ENCODE measurements at regions not wholly inside any gene's neighbourhood (a gene's known extent, or its start where the extent isn't known, plus 50 kb on each side); places are given as distances from the start of the nearest gene placed in this dataset.

DNA sequence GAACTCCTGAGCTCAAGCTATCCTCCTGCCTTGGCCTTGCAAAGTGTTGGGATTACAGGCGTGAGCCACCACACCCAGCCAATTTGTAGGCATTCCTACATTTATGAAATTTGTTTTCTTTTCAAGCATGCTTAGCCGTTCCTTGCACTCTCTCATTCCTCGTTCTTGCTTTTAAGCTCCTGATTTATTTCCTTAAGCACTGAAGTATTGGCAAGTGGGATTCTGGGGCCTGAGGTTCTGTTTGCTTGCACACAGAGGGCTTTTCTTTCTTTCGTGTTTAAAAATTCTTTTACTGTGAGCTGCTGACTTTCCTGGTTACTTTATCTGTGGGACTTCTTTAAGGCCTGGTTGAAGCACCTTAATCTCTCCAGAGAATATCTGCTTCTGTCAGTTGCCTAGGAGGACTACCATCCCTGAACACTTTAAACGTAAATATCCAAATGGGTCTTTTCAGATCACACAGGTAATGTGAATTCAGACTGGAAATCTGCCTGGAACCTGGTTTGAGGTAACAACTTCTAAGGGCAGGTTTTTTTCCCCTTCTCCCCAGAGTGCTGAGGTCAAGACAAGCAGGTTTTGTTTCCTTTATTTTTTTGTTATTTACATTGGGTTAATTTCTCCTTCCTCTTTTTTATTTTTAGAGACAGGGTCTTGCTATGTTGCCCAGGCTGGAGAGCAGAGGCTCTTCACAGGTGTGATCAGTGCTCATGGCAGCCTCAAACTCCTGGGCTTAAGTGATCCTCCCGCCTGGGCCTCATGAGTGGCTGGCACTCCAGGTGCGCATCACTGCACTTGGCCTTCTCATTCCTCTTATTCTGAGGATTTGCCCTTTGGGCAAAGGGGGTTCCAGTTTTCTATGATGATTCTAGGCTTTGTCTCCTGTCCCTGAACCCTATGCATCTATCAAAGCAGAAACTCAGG lies 102.9 kb downstream of the PFKFB3 start:
- DNase-seq (peak; percentile 33), ATAC-seq (ENCODE audit: low read depth in 2 of 2) (peak; percentile 56 to 61)
- peaks cover 25 to 55% (median 32%) of the 10 kb centered on the region in 3 donors for H3K4me1 Mint-ChIP-seq
- H3K36me3 Mint-ChIP-seq, result no peaks in the 10 kb centered on the region
- peak overlapping the region in 6 of 8 donors; percentile 42 to 66 (median 62) for H3K4me3 Mint-ChIP-seq
- peaks cover 0 to 11% (median 4%) of the 10 kb centered on the region in 7 donors for H3K9me3 Mint-ChIP-seq
- no peaks in the 10 kb centered on the region for H3K27me3 Mint-ChIP-seq
- H3K27ac Mint-ChIP-seq, result peak overlapping the region in 5 of 6 donors; percentile 7 to 72 (median 63)

DNA sequence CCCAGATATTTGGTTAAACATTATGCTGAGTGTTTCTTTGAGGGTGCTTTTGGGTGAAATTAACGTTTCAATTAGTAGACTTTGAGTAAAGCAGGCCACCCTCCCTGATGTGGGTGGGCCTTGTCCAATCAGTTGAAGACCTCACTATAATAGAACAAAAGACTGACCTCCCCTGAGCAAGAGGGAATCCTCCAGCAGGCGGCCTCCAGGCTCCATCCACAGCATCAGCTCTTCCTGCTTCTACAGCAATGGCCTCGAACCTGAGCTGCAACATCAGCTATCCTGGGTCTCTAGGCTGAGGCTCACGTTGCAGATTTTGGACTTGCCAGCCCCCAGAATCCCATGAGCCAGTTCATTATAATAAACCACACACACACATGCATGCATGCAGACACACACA lies 104.2 kb downstream of the PFKFB3 start:
- Mint-ChIP-seq H3K36me3 (no peaks in the 10 kb centered on the region), H3K9me3 (peaks cover 0 to 11% (median 4%) of the 10 kb centered on the region in 7 donors), H3K4me3 (no peak overlapping the region), H3K27ac (peak overlapping the region in 1 of 6 donors; percentile 77), H3K4me1 (peaks cover 24 to 43% (median 26%) of the 10 kb centered on the region in 3 donors), H3K27me3 (no peaks in the 10 kb centered on the region)
- DNase-seq (no peak), ATAC-seq (ENCODE audit: low read depth in 2 of 2) (no peak)

GRCh38 chr10:6309816-6310215 lies 107.1 kb downstream of the PFKFB3 start:
- peaks cover 0 to 11% (median 4%) of the 10 kb centered on the region in 7 donors for H3K9me3 Mint-ChIP-seq
- H3K27me3 Mint-ChIP-seq, result no peaks in the 10 kb centered on the region
- no peak for ATAC-seq (ENCODE audit: low read depth in 2 of 2)
- DNase-seq, result no peak
- peaks cover 22 to 29% (median 22%) of the 10 kb centered on the region in 3 donors for H3K4me1 Mint-ChIP-seq
- H3K4me3 Mint-ChIP-seq, result no peak overlapping the region
- no peaks in the 10 kb centered on the region for H3K36me3 Mint-ChIP-seq
- peak overlapping the region in 1 of 6 donors; percentile 56 for H3K27ac Mint-ChIP-seq

DNA sequence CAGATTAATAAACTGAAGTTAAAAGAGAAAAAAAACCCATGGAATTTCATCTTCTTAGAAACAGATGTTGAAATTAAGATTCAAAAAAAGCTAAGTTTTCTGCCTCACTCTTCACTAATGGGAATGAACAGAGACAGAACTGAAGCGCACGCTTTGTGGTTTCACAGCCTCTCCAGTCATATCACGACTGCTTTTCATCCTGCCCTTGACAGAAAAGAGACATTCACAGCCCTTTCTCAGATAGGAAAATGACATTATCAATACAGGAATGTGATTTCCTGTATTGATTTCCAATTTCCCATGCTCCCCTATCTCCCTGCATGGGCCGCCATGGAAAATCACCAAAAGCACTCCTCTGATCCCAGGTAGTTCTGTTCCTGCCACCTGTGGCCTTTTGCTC lies 108.2 kb downstream of the PFKFB3 start:
- no peak for DNase-seq
- Mint-ChIP-seq H3K4me1 (peaks cover 18 to 23% (median 23%) of the 10 kb centered on the region in 3 donors), H3K4me3 (no peak overlapping the region), H3K36me3 (no peaks in the 10 kb centered on the region), H3K27ac (peak overlapping the region in 1 of 6 donors; percentile 76), H3K9me3 (peaks cover 0 to 11% (median 4%) of the 10 kb centered on the region in 7 donors), H3K27me3 (no peaks in the 10 kb centered on the region)
- no peak for ATAC-seq (ENCODE audit: low read depth in 2 of 2)

DNA sequence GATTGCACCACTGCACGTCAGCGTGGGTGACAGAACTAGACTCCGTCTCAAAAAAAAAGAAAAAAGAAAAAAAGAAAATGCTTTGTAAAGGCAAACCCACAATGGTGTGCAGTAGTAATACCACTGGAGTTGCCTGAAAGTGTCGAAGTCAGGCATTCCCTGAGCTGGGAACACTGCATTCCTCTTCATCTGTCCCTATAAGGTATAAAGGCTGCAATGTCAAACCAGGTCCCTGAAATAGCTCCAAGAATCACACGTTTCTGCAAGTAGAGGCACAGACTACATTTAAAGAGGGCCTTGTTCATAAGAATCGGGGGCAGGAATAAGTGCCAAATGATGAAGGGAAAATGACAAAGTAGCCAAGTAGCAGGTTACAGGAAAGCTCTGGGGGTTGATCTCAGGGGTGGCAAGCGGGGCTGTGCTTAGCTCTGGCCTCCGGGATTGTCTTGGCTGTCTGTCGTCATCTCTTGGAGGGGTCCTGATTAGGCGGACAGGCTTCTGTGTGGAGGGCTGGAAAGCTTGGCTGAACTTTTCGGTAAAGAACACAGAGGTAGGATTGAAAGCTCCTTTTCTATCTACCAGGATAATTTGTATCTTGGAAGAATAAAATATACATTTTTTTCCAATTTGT lies 109.1 kb downstream of the PFKFB3 start:
- DNase-seq (no peak), ATAC-seq (ENCODE audit: low read depth in 2 of 2) (no peak)
- Mint-ChIP-seq H3K4me3 (no peak overlapping the region), H3K4me1 (peaks cover 21 to 28% (median 24%) of the 10 kb centered on the region in 3 donors), H3K9me3 (peaks cover 0 to 10% (median 4%) of the 10 kb centered on the region in 7 donors), H3K36me3 (no peaks in the 10 kb centered on the region), H3K27ac (peak overlapping the region in 1 of 6 donors; percentile 54), H3K27me3 (no peaks in the 10 kb centered on the region)

- DNase-seq, result no peak
- H3K27ac Mint-ChIP-seq, result no peak overlapping the region
- no peaks in the 10 kb centered on the region for H3K27me3 Mint-ChIP-seq
- H3K4me1 Mint-ChIP-seq, result peaks cover 21 to 37% (median 24%) of the 10 kb centered on the region in 3 donors
- H3K4me3 Mint-ChIP-seq, result no peak overlapping the region
- peaks cover 0 to 5% (median 0%) of the 10 kb centered on the region in 7 donors for H3K9me3 Mint-ChIP-seq
- H3K36me3 Mint-ChIP-seq, result no peaks in the 10 kb centered on the region
- no peak for ATAC-seq (ENCODE audit: low read depth in 2 of 2)
Observed at GRCh38 chr10:6312636-6313035, 109.9 kb downstream of the PFKFB3 start.

DNA sequence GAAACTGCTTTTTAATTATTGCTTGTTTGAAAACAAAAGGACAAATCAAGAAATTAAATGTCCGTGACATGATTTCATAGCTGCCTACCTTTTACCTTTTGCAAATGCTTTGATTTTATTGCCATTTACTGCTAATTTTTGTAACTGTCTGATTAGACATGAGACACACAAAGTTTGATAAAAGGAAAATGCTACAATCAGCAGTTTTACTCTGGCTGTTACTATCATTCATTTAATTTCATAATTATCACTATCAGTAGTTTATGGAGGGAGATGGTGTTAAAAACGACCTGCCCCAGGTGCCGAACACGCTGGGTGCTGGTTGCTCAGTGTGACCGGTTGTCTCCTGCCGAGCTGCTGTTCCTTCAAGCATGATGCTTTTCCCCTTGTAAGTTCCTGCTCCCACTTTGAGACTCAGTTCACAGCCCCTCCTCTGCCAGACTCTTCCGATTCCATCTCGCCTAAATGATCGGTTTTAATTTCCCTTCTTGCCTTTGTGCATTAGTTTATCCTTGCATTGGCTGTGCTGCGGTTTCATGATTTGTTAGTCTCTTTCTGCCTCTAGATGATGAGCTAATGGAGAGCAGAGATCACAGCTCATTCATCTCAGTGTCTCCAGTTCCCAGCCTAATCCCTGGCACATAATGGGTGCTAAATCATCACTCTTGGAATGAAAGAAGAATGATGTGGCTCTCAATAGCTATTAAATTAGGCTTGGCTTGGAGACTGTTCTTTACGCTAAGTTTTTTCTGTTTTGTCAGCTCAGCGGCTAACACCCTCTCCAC lies 110.6 kb downstream of the PFKFB3 start:
- H3K36me3 Mint-ChIP-seq, result no peaks in the 10 kb centered on the region
- H3K4me1 Mint-ChIP-seq, result peaks cover 21 to 43% (median 24%) of the 10 kb centered on the region in 3 donors
- H3K4me3 Mint-ChIP-seq, result peak overlapping the region in 1 of 8 donors; percentile 19
- ATAC-seq (ENCODE audit: low read depth in 2 of 2) (no peak), DNase-seq (no peak)
- no peak overlapping the region for H3K27ac Mint-ChIP-seq
- H3K27me3 Mint-ChIP-seq, result no peaks in the 10 kb centered on the region
- H3K9me3 Mint-ChIP-seq, result no peaks in the 10 kb centered on the region

GRCh38 chr10:6314620-6315205 lies 112.0 kb downstream of the PFKFB3 start:
- peaks cover 21 to 52% (median 31%) of the 10 kb centered on the region in 3 donors for H3K4me1 Mint-ChIP-seq
- ATAC-seq (ENCODE audit: low read depth in 2 of 2) (no peak), DNase-seq (no peak)
- peak overlapping the region in 2 of 6 donors; percentile 9 to 38 for H3K27ac Mint-ChIP-seq
- H3K27me3 Mint-ChIP-seq, result no peaks in the 10 kb centered on the region
- H3K4me3 Mint-ChIP-seq, result no peak overlapping the region
- H3K9me3 Mint-ChIP-seq, result no peaks in the 10 kb centered on the region
- H3K36me3 Mint-ChIP-seq, result no peaks in the 10 kb centered on the region

GRCh38 chr10:6319119-6319518 lies 116.4 kb downstream of the PFKFB3 start:
- H3K4me3 Mint-ChIP-seq, result no peak overlapping the region
- no peaks in the 10 kb centered on the region for H3K27me3 Mint-ChIP-seq
- no peaks in the 10 kb centered on the region for H3K36me3 Mint-ChIP-seq
- peaks cover 21 to 47% (median 31%) of the 10 kb centered on the region in 3 donors for H3K4me1 Mint-ChIP-seq
- ATAC-seq (ENCODE audit: low read depth in 2 of 2) (no peak), DNase-seq (no peak)
- peak overlapping the region in 1 of 6 donors; percentile 41 for H3K27ac Mint-ChIP-seq
- H3K9me3 Mint-ChIP-seq, result no peaks in the 10 kb centered on the region

DNA sequence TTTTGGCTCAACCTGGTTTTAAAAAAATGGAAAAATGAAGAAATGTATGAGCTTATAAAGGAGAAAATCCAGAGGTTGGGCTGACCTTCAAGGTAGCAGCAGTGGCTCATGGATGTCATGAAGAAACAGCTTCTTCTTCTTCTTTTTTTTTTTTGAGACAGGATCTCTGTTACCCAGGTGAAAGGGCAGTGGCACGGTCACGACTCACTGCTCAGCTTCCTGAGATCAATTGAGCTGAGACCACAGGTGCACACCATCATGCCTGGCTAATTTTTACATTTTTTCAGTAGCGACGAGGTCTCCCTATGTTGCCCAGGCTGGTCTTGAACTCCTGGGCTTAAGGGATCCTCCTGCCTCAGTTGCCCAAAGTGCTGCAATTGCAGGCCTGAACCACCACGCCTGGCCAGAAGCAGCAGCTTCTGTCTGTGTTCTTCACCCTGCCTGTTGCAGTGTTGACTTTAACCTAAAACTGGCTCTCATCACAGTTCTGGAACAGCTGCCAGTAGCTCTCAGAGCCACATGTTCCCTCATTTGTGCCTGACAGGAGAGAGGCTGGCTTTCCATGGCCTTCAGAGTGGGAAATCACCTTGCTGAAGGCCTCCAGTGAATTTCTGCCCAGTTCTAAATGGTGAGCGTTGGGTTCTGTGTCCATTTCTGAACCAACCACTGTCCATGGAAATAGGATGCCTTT lies 117.7 kb downstream of the PFKFB3 start:
- peak; percentile 98 for ATAC-seq (ENCODE audit: low read depth in 2 of 2)
- H3K4me3 Mint-ChIP-seq, result peak overlapping the region in 3 of 8 donors; percentile 21 to 79 (median 76)
- DNase-seq, result peak; percentile 61
- peak overlapping the region in 3 of 6 donors; percentile 16 to 76 (median 18) for H3K27ac Mint-ChIP-seq
- no peaks in the 10 kb centered on the region for H3K9me3 Mint-ChIP-seq
- H3K4me1 Mint-ChIP-seq, result peaks cover 16 to 37% (median 27%) of the 10 kb centered on the region in 3 donors
- no peaks in the 10 kb centered on the region for H3K36me3 Mint-ChIP-seq
- H3K27me3 Mint-ChIP-seq, result no peaks in the 10 kb centered on the region

GRCh38 chr10:6321880-6322279 lies 119.1 kb downstream of the PFKFB3 start:
- H3K27ac Mint-ChIP-seq, result no peak overlapping the region
- no peak for DNase-seq

DNA sequence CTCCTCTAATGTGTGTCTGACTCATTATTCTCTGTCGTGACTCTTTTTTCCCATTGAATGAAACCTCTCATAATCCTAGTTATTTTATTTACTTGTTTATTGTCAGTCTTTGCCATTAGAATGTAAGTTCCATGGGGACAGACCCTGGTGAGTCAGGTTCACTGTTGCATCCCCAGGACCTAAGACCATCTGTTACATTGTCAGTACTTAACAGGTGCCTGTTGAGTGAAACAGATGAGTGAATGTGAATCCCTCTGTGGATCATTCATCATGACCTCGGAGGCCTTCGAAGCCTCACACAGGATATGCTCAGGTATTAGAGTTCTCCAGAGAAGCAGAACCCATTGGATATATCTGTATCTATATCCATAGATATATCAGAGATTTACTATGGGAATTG lies 120.1 kb downstream of the PFKFB3 start:
- no peak for DNase-seq
- Mint-ChIP-seq H3K4me1 (peaks cover 0 to 22% (median 13%) of the 10 kb centered on the region in 3 donors), H3K36me3 (no peaks in the 10 kb centered on the region), H3K27me3 (no peaks in the 10 kb centered on the region), H3K4me3 (no peak overlapping the region), H3K9me3 (no peaks in the 10 kb centered on the region), H3K27ac (peak overlapping the region in 1 of 6 donors; percentile 39)
- ATAC-seq (ENCODE audit: low read depth in 2 of 2), result no peak

More at GRCh38 chr10:6321880-6322279, 119.1 kb downstream of the PFKFB3 start:
- Mint-ChIP-seq H3K27me3 (no peaks in the 10 kb centered on the region), H3K4me3 (no peak overlapping the region), H3K9me3 (no peaks in the 10 kb centered on the region), H3K4me1 (peaks cover 7 to 25% (median 17%) of the 10 kb centered on the region in 3 donors), H3K36me3 (no peaks in the 10 kb centered on the region)
- no peak for ATAC-seq (ENCODE audit: low read depth in 2 of 2)
